K562 (cell line): ENCODE measurements at regions not wholly inside any gene's neighbourhood (a gene's known extent, or its start where the extent isn't known, plus 50 kb on each side); places are given as distances from the start of the nearest gene placed in this dataset.

ENCODE experiments used
- ATAC-seq: fragments of 200-7000 bp; cut with Tn5 transposase; 3 replicates; pipeline ENCODE4 v1.9.1; 2020; ENCODE audit warnings: moderate library complexity
- BruUV-seq: library from RNA; stranded (reverse); fragments of 400-500 nt; replicated peaks from 2 replicates; lab custom pipeline; 2021; lab: Mats Ljungman, UMichigan
- CTCF ChIA-PET: fragments of 300-600 bp; formaldehyde crosslinking; extraction: SDS; loops from one replicate; lab custom pipeline; 2021; ENCODE audit warnings: low intra/inter-chr PET ratio; lab: Yijun Ruan, JAX
- POLR2A ChIA-PET: fragments of 300-600, 350-650 bp; sonication (Branson Sonifier 250); formaldehyde crosslinking; extraction: SDS; loops from one replicate; lab custom pipeline; 2021; ENCODE audit warnings: antibody characterized with exemption, inconsistent platforms; lab: Yijun Ruan, JAX
- DNase-seq, 4 experiments: peaks; one replicate each; pipeline versions ENCODE4 v3.0.0 to v3.0.0-alpha.2; 2011 to 2018; ENCODE audit warnings: low spot score in 3 of 4, mixed read lengths in 3 of 4; ENCODE audit errors: extremely low read depth in 1 of 4
- FAIRE-seq: peaks from 2 replicates; lab custom pipeline; 2011; peaks lifted over from hg19 to GRCh38; lab: Jason Lieb, UNC
- H2AFZ ChIP-seq: 2 replicates; pipeline ENCODE4 v1.6.0; 2011; ENCODE audit warnings: low read depth, low read length, control low read depth, inconsistent platforms
- H3K27ac ChIP-seq: fragments of 200-600 bp; 3 replicates; pipeline ENCODE4 v1.8.0; 2011; ENCODE audit warnings: low read depth, mild to moderate bottlenecking, control low read depth, inconsistent platforms, low read length, moderate library complexity, mixed read lengths; ENCODE audit errors: extremely low read depth
- H3K27me3 ChIP-seq, 2 experiments: fragments of 300-600 bp in 1 of 2; 2 replicates in 1 of 2; 3 replicates in 1 of 2; pipeline versions ENCODE4 v1.6.0 to v1.8.0; 2011; ENCODE audit warnings: inconsistent platforms in 2 of 2, low read length in 2 of 2, mild to moderate bottlenecking in 1 of 2, mixed read lengths in 1 of 2, moderate library complexity in 1 of 2; ENCODE audit not compliant: control insufficient read depth in 2 of 2, insufficient read depth in 2 of 2
- H3K36me3 ChIP-seq: fragments of 300-600 bp; 3 replicates; pipeline ENCODE4 v1.8.0; 2011; ENCODE audit warnings: mild to moderate bottlenecking, low read length, inconsistent platforms; ENCODE audit not compliant: control insufficient read depth, insufficient read depth
- H3K4me1 ChIP-seq, 2 experiments: fragments of 200-600 bp in 1 of 2; replicated peaks in 1 of 2; 2 replicates in 1 of 2; 3 replicates in 1 of 2; pipeline versions ENCODE4 v1.5.1 to v1.8.0; 2011; ENCODE audit warnings: inconsistent platforms in 2 of 2, low read length in 2 of 2, mild to moderate bottlenecking in 1 of 2, mixed read lengths in 1 of 2, moderate library complexity in 1 of 2; ENCODE audit not compliant: control insufficient read depth in 2 of 2, insufficient read depth in 2 of 2
- H3K4me2 ChIP-seq: 2 replicates; pipeline ENCODE4 v1.6.1; 2011; ENCODE audit warnings: low read length, control low read depth, inconsistent platforms, mixed read lengths; ENCODE audit not compliant: insufficient read depth
- H3K4me3 ChIP-seq: fragments of 200-600 bp; sonication (generic), shearing (Covaris generic); 2 replicates; pipeline ENCODE4 v1.5.1; 2016; ENCODE audit warnings: control low read depth, inconsistent platforms
- H3K79me2 ChIP-seq: fragments of 200-600 bp; 3 replicates; pipeline ENCODE4 v1.8.0; 2011; ENCODE audit warnings: low read length, inconsistent platforms; ENCODE audit not compliant: control insufficient read depth, insufficient read depth
- H3K9ac ChIP-seq, 2 experiments: 2 replicates each; pipeline versions ENCODE4 v1.6.0 to v1.6.1; 2011; ENCODE audit warnings: low read depth in 2 of 2, low read length in 2 of 2, control low read depth in 1 of 2, inconsistent platforms in 1 of 2, mild to moderate bottlenecking in 1 of 2, mixed read lengths in 1 of 2; ENCODE audit not compliant: insufficient read depth in 1 of 2
- H3K9me1 ChIP-seq: one replicate; pipeline ENCODE4 v1.6.0; 2011; ENCODE audit warnings: inconsistent platforms, mild to moderate bottlenecking, low read length, moderate library complexity; ENCODE audit not compliant: control insufficient read depth, insufficient read depth
- H3K9me3 ChIP-seq: replicated peaks from 2 replicates; pipeline ENCODE4 v1.5.1; 2011; ENCODE audit warnings: low read depth, low read length, inconsistent platforms; ENCODE audit not compliant: control insufficient read depth, insufficient read depth
- H4K20me1 ChIP-seq: replicated peaks from 2 replicates; pipeline ENCODE4 v1.6.1; 2011; ENCODE audit warnings: low read length, inconsistent platforms, mixed read lengths; ENCODE audit not compliant: control insufficient read depth, insufficient read depth
- ASH1L ChIP-seq: fragments of 450-650 bp; IDR thresholded peaks from 2 replicates; pipeline ENCODE4 v1.6.1; 2018; ENCODE audit warnings: borderline replicate concordance, mild to moderate bottlenecking, low read depth; ENCODE audit not compliant: partially characterized antibody
- GABPA ChIP-seq: fragments of 200-800 bp; sonication (Bioruptor generic); conservative IDR thresholded peaks from 2 replicates; pipeline ENCODE4 v1.6.1; 2016; ENCODE audit warnings: low read depth, missing genetic modification characterization, missing compliant biosample characterization
- GABPB2 ChIP-seq: fragments of 250-450 bp; sonication (Bioruptor Pico); conservative IDR thresholded peaks from 2 replicates; pipeline ENCODE4 v1.5.1; 2021; ENCODE audit warnings: mild to moderate bottlenecking
- HDAC8 ChIP-seq: fragments of 450-650 bp; IDR thresholded peaks from 2 replicates; pipeline ENCODE4 v1.6.1; 2016; ENCODE audit warnings: mild to moderate bottlenecking, missing genetic modification characterization, moderate library complexity, missing compliant biosample characterization
- HSF4 ChIP-seq: fragments of 250-450 bp; sonication (Bioruptor Pico); IDR thresholded peaks from 2 replicates; pipeline ENCODE4 v2.1.2; 2022; ENCODE audit warnings: mild to moderate bottlenecking, moderate library complexity, borderline replicate concordance
- LEF1 ChIP-seq: fragments of 450-650 bp; IDR thresholded peaks from 2 replicates; pipeline ENCODE4 v1.6.1; 2016; ENCODE audit warnings: mild to moderate bottlenecking
- MAFG ChIP-seq: fragments of 450-650 bp; conservative IDR thresholded peaks from 2 replicates; pipeline ENCODE4 v1.6.1; 2016; ENCODE audit warnings: missing genetic modification characterization, missing compliant biosample characterization
- MAZ ChIP-seq, 2 experiments: fragments of 450-650 bp in 1 of 2; sonication (generic) in 1 of 2; formaldehyde crosslinking; IDR thresholded peaks in 1 of 2; conservative IDR thresholded peaks in 1 of 2; 2 replicates each; pipeline versions ENCODE4 v1.4.0 to v1.5.0; 2020; ENCODE audit warnings: mild to moderate bottlenecking in 1 of 2, missing genetic modification reagents in 1 of 2
- MBD2 ChIP-seq: sonication (generic); IDR thresholded peaks from 2 replicates; pipeline ENCODE4 v1.6.1; 2016; ENCODE audit warnings: low read depth, borderline replicate concordance
- MCM5 ChIP-seq: fragments of 450-650 bp; IDR thresholded peaks from 2 replicates; pipeline ENCODE4 v1.6.1; 2016; ENCODE audit warnings: low read depth
- NFATC3 ChIP-seq: fragments of 450-650 bp; IDR thresholded peaks from 2 replicates; pipeline ENCODE4 v1.6.1; 2017; ENCODE audit warnings: mild to moderate bottlenecking
- NFXL1 ChIP-seq: fragments of 450-650 bp; formaldehyde crosslinking; IDR thresholded peaks from 2 replicates; pipeline ENCODE4 v1.4.0; 2021; ENCODE audit warnings: mild to moderate bottlenecking
- SRF ChIP-seq, 2 experiments: fragments of 250-450, 450-650 bp in 1 of 2; sonication (Bioruptor Pico) in 1 of 2; sonication (generic) in 1 of 2; formaldehyde crosslinking; IDR thresholded peaks; 2 replicates each; pipeline versions ENCODE4 v1.5.0 to v1.5.1; 2020 to 2022; ENCODE audit warnings: mild to moderate bottlenecking in 1 of 2, missing genetic modification reagents in 1 of 2
- SRSF1 ChIP-seq: fragments of 200-400 bp; formaldehyde crosslinking; IDR thresholded peaks from 2 replicates; pipeline ENCODE4 v1.6.1; 2017; ENCODE audit warnings: mild to moderate bottlenecking, low read depth, low read length, moderate library complexity
- SRSF9 ChIP-seq: fragments of 200-400 bp; formaldehyde crosslinking; IDR thresholded peaks from 2 replicates; pipeline ENCODE4 v1.6.1; 2017; ENCODE audit warnings: low read depth, low read length, borderline replicate concordance
- ZNF274 ChIP-seq: IDR thresholded peaks from 2 replicates; pipeline ENCODE4 v1.6.1; 2011; ENCODE audit warnings: low read depth, mild to moderate bottlenecking, low read length, moderate library complexity, borderline replicate concordance
- ZNF561 ChIP-seq: fragments of 450-650 bp; formaldehyde crosslinking; conservative IDR thresholded peaks from 2 replicates; pipeline ENCODE4 v1.4.0; 2020; ENCODE audit warnings: mild to moderate bottlenecking, moderate library complexity
- in situ Hi-C: fragments of 300-500 bp; cut with MboI; formaldehyde crosslinking; loops from 4 replicates; pipeline ENCODE4 v1.15.0; 2018; ENCODE audit warnings: inconsistent platforms, mixed read lengths
- intact Hi-C: fragments of 100-400 bp; cut with micrococcal nuclease; formaldehyde crosslinking; loops from 2 replicates; pipeline ENCODE4 v1.14.2; 2022
- TF ChIP-seq, protein P1 (sequence below): fragments of 150-350 bp; IDR thresholded peaks from 2 replicates; pipeline ENCODE4 v1.6.1; 2014; ENCODE audit warnings: low read depth, mild to moderate bottlenecking, low read length, borderline replicate concordance
- TF ChIP-seq, protein P2 (sequence below): fragments of 450-650 bp; formaldehyde crosslinking; IDR thresholded peaks from 2 replicates; pipeline ENCODE4 v1.4.0; 2020; ENCODE audit warnings: mild to moderate bottlenecking, mixed read lengths

DNA sequence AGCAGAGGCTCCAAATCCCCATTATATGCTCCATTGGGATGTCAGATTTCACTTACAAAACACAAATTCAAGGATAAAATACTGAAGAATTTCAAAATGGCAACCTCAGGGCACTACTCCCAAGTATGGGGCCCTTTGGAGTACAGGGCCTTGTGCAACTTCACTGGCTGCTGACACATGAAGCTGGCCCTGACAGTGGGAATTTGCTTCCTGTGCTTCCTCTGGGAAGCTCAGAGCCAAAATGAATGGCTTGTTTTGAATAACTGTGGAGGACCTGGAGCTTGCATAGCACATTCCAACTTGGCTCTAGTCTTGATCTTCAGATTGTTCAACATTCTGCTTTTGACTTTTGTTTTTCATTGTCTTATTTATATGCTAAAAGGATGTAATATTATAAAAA lies 52.3 kb upstream of the HNF1B start:
- no peak for FAIRE-seq
- no peaks in the 10 kb centered on the region for H3K9me1 ChIP-seq
- TF ChIP-seq MAZ (CRISPR knock-in tag; conservative IDR thresholded peaks at IDR 0.05 in 1 of 2, IDR thresholded peaks at IDR 0.05 in 1 of 2) = no peak
- TF ChIP-seq ZNF561 (CRISPR knock-in tag) = no peak
- TF ChIP-seq, protein P1, sequence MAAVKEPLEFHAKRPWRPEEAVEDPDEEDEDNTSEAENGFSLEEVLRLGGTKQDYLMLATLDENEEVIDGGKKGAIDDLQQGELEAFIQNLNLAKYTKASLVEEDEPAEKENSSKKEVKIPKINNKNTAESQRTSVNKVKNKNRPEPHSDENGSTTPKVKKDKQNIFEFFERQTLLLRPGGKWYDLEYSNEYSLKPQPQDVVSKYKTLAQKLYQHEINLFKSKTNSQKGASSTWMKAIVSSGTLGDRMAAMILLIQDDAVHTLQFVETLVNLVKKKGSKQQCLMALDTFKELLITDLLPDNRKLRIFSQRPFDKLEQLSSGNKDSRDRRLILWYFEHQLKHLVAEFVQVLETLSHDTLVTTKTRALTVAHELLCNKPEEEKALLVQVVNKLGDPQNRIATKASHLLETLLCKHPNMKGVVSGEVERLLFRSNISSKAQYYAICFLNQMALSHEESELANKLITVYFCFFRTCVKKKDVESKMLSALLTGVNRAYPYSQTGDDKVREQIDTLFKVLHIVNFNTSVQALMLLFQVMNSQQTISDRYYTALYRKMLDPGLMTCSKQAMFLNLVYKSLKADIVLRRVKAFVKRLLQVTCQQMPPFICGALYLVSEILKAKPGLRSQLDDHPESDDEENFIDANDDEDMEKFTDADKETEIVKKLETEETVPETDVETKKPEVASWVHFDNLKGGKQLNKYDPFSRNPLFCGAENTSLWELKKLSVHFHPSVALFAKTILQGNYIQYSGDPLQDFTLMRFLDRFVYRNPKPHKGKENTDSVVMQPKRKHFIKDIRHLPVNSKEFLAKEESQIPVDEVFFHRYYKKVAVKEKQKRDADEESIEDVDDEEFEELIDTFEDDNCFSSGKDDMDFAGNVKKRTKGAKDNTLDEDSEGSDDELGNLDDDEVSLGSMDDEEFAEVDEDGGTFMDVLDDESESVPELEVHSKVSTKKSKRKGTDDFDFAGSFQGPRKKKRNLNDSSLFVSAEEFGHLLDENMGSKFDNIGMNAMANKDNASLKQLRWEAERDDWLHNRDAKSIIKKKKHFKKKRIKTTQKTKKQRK = no peak
- TF ChIP-seq SRF (CRISPR knock-in tag; IDR thresholded peaks at IDR 0.05) = no peak
- TF ChIP-seq, protein P2, sequence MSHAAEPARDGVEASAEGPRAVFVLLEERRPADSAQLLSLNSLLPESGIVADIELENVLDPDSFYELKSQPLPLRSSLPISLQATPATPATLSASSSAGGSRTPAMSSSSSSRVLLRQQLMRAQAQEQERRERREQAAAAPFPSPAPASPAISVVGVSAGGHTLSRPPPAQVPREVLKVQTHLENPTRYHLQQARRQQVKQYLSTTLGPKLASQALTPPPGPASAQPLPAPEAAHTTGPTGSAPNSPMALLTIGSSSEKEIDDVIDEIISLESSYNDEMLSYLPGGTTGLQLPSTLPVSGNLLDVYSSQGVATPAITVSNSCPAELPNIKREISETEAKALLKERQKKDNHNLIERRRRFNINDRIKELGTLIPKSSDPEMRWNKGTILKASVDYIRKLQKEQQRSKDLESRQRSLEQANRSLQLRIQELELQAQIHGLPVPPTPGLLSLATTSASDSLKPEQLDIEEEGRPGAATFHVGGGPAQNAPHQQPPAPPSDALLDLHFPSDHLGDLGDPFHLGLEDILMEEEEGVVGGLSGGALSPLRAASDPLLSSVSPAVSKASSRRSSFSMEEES (CRISPR knock-in tag) = no peak
- no peak for TF ChIP-seq MBD2
- TF ChIP-seq MAFG = no peak
- TF ChIP-seq HSF4 (CRISPR knock-in tag) = no peak
- TF ChIP-seq MCM5 = no peak
- no peak for TF ChIP-seq NFATC3
- TF ChIP-seq ASH1L = no peak
- TF ChIP-seq NFXL1 (CRISPR knock-in tag) = no peak
- TF ChIP-seq ZNF274 = no peak
- no peak for TF ChIP-seq HDAC8 (tag)
- TF ChIP-seq LEF1 = no peak
- TF ChIP-seq SRSF1 = no peak
- TF ChIP-seq GABPA (tag) = no peak
- no peak for TF ChIP-seq SRSF9
- TF ChIP-seq GABPB2 = no peak

More for the DNA sequence above, 52.3 kb upstream of the HNF1B start:
- Histone ChIP-seq H2AFZ (no peak overlapping the region), H3K9me3 (no peaks in the 10 kb centered on the region), H3K36me3 (no peaks in the 10 kb centered on the region), H3K4me1 (no peaks in the 10 kb centered on the region), H3K4me3 (no peak overlapping the region), H4K20me1 (no peaks in the 10 kb centered on the region), H3K27me3 (peaks cover 13 to 42% of the 10 kb centered on the region in 2 experiments; a peak in 4 of 5 replicates), H3K79me2 (no peaks in the 10 kb centered on the region), H3K27ac (no peak overlapping the region), H3K9ac (no peak overlapping the region), H3K4me2 (no peak overlapping the region)
- intact Hi-C loops (loop anchor here (10.0 kb wide), 2 partner anchors 48 to 422 kb away; partner anchors contain the start of gene C17orf78), in situ Hi-C loops (no loop called here)
- BruUV-seq = no TSS peak
- ChIA-PET POLR2A (interaction anchor here (0.7 kb wide), 1 partner anchor 226 kb away, joined by 3 read pairs; no protein-coding TSS in a partner anchor), CTCF (interaction anchor here (0.6 kb wide), 1 partner anchor 869 kb away, joined by 3 read pairs; no protein-coding TSS in a partner anchor)
- DNase-seq = no peak
- ATAC-seq = no peak
